Right atrium auricular region (tissue), 2 donors: ENCODE measurements at regions not wholly inside any gene's neighbourhood (a gene's known extent, or its start where the extent isn't known, plus 50 kb on each side); places are given as distances from the start of the nearest gene placed in this dataset.

Source experiments
- DNase-seq: peaks from one replicate; pipeline ENCODE4 v3.0.0-alpha.2; 2019; ENCODE audit warnings: low spot score
- H3K27ac ChIP-seq, 2 donors: fragments of 200-600 bp; sonication (generic); 1 replicate in 1 of 2; 2 replicates in 1 of 2; pipeline ENCODE4 v1.5.1; 2016 to 2019
- H3K27me3 ChIP-seq, 2 donors: fragments of 200-600 bp; sonication (generic); one replicate each; pipeline versions ENCODE4 v1.5.1 to v1.6.0; 2017 to 2019
- H3K36me3 ChIP-seq: fragments of 200-600 bp; sonication (generic); one replicate; pipeline ENCODE4 v1.5.1; 2016
- H3K4me1 ChIP-seq, 2 donors: fragments of 200-600 bp; sonication (generic); one replicate each; pipeline versions ENCODE4 v1.5.1 to v1.6.0; 2017 to 2019
- H3K4me3 ChIP-seq, 2 donors: fragments of 200-600 bp; sonication (generic); 1 replicate in 1 of 2; 2 replicates in 1 of 2; pipeline ENCODE4 v1.5.1; 2017 to 2019; ENCODE audit warnings: mild to moderate bottlenecking in 1 of 2, moderate library complexity in 1 of 2
- H3K9me3 ChIP-seq, 2 donors: fragments of 200-600 bp; sonication (generic); one replicate each; pipeline ENCODE4 v1.5.1; 2019
- CTCF ChIP-seq, 2 donors: fragments of 200-600 bp; sonication (generic); IDR thresholded peaks; one replicate each; pipeline ENCODE4 v1.5.1; 2019; ENCODE audit warnings: antibody characterized with exemption in 2 of 2

GRCh38 chr20:40232756-40233155 lies 456.3 kb downstream of the MAFB start:
- no peak for DNase-seq
- H3K27me3 ChIP-seq = no peaks in the 10 kb centered on the region
- no peak overlapping the region for H3K27ac ChIP-seq
- no peaks in the 10 kb centered on the region for H3K36me3 ChIP-seq
- H3K4me1 ChIP-seq = no peaks in the 10 kb centered on the region
- no peak overlapping the region for H3K4me3 ChIP-seq
- no peaks in the 10 kb centered on the region for H3K9me3 ChIP-seq
- no peak for TF ChIP-seq CTCF (IDR thresholded peaks at IDR 0.05)

GRCh38 chr20:40232273-40232672 lies 456.8 kb downstream of the MAFB start:
- Histone ChIP-seq H3K27ac (no peak overlapping the region), H3K4me1 (no peaks in the 10 kb centered on the region), H3K36me3 (no peaks in the 10 kb centered on the region), H3K27me3 (no peaks in the 10 kb centered on the region), H3K4me3 (no peak overlapping the region), H3K9me3 (no peaks in the 10 kb centered on the region)
- no peak for DNase-seq
- no peak for TF ChIP-seq CTCF (IDR thresholded peaks at IDR 0.05)

- DNase-seq = no peak
- Histone ChIP-seq H3K36me3 (no peaks in the 10 kb centered on the region), H3K4me3 (no peak overlapping the region)
Measured at GRCh38 chr20:40230486-40230885, 458.6 kb downstream of the MAFB start.

GRCh38 chr20:40225596-40225995 lies 463.4 kb downstream of the MAFB start:
- Histone ChIP-seq H3K36me3 (no peaks in the 10 kb centered on the region), H3K4me3 (no peak overlapping the region), H3K27ac (no peak overlapping the region), H3K27me3 (no peaks in the 10 kb centered on the region), H3K4me1 (no peaks in the 10 kb centered on the region), H3K9me3 (no peaks in the 10 kb centered on the region)
- no peak for DNase-seq
- no peak for TF ChIP-seq CTCF (IDR thresholded peaks at IDR 0.05)

More at GRCh38 chr20:40230486-40230885, 458.6 kb downstream of the MAFB start:
- H3K4me1 ChIP-seq = no peaks in the 10 kb centered on the region
- no peak overlapping the region for H3K27ac ChIP-seq
- no peaks in the 10 kb centered on the region for H3K27me3 ChIP-seq
- no peaks in the 10 kb centered on the region for H3K9me3 ChIP-seq
- no peak for TF ChIP-seq CTCF (IDR thresholded peaks at IDR 0.05)

- H3K27ac ChIP-seq = no peak overlapping the region
- H3K27me3 ChIP-seq = no peaks in the 10 kb centered on the region
- no peak for DNase-seq
- no peaks in the 10 kb centered on the region for H3K9me3 ChIP-seq
- no peaks in the 10 kb centered on the region for H3K36me3 ChIP-seq
- H3K4me1 ChIP-seq = no peaks in the 10 kb centered on the region
- H3K4me3 ChIP-seq = no peak overlapping the region
- no peak for TF ChIP-seq CTCF (IDR thresholded peaks at IDR 0.05)
Measured at GRCh38 chr20:40223810-40224209, 465.2 kb downstream of the MAFB start.

- Histone ChIP-seq H3K4me1 (no peaks in the 10 kb centered on the region), H3K36me3 (no peaks in the 10 kb centered on the region), H3K27me3 (no peaks in the 10 kb centered on the region), H3K4me3 (no peak overlapping the region), H3K27ac (no peak overlapping the region), H3K9me3 (no peaks in the 10 kb centered on the region)
- DNase-seq = no peak
- no peak for TF ChIP-seq CTCF (IDR thresholded peaks at IDR 0.05)
Measured at GRCh38 chr20:40218971-40219370, 470.1 kb downstream of the MAFB start.
